ENCODE measurements at regions not wholly inside any gene's neighbourhood (a gene's known extent, or its start where the extent isn't known, plus 50 kb on each side); places are given as distances from the start of the nearest gene placed in this dataset.

- TF ChIP-seq POLR2AphosphoS5 (IDR thresholded peaks at IDR 0.05; ENCODE audit: low read depth) (no peak), SPI1 (IDR thresholded peaks at IDR 0.05; ENCODE audit: borderline replicate concordance, low read depth) (no peak)
- TF ChIP-seq, protein P1, sequence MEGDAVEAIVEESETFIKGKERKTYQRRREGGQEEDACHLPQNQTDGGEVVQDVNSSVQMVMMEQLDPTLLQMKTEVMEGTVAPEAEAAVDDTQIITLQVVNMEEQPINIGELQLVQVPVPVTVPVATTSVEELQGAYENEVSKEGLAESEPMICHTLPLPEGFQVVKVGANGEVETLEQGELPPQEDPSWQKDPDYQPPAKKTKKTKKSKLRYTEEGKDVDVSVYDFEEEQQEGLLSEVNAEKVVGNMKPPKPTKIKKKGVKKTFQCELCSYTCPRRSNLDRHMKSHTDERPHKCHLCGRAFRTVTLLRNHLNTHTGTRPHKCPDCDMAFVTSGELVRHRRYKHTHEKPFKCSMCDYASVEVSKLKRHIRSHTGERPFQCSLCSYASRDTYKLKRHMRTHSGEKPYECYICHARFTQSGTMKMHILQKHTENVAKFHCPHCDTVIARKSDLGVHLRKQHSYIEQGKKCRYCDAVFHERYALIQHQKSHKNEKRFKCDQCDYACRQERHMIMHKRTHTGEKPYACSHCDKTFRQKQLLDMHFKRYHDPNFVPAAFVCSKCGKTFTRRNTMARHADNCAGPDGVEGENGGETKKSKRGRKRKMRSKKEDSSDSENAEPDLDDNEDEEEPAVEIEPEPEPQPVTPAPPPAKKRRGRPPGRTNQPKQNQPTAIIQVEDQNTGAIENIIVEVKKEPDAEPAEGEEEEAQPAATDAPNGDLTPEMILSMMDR (IDR thresholded peaks at IDR 0.05; ENCODE audit: insufficient read depth, low read length): no peak
Measured at GRCh38 chr16:86092586-86093480, 193.9 kb downstream of the IRF8 start.

Data from HL-60 (cell line).